ENCODE measurements at regions not wholly inside any gene's neighbourhood (a gene's known extent, or its start where the extent isn't known, plus 50 kb on each side); places are given as distances from the start of the nearest gene placed in this dataset.

- Histone ChIP-seq H3K27me3 (replicated peaks in 1 of 2; ENCODE audit: control insufficient read depth in 2 of 2, insufficient read depth in 2 of 2, low read length in 1 of 2) (no peaks in the 10 kb centered on the region), H3K4me2 (ENCODE audit: control insufficient read depth, insufficient read depth) (no peak overlapping the region), H3K9me3 (replicated peaks; ENCODE audit: control insufficient read depth, insufficient read depth, low read length) (no peaks in the 10 kb centered on the region), H3K27ac (ENCODE audit: control insufficient read depth, insufficient read depth) (no peak overlapping the region), H3K36me3 (ENCODE audit: control insufficient read depth in 2 of 2, insufficient read depth in 2 of 2, low read length in 1 of 2) (no peaks in the 10 kb centered on the region), H3K4me1 (ENCODE audit: control insufficient read depth, insufficient read depth, low read length) (no peaks in the 10 kb centered on the region), H3K79me2 (ENCODE audit: control insufficient read depth, insufficient read depth, low read length) (no peaks in the 10 kb centered on the region), H3K9ac (ENCODE audit: control insufficient read depth, insufficient read depth, low read length) (no peak overlapping the region), H2AFZ (ENCODE audit: control insufficient read depth, low read depth, low read length) (no peak overlapping the region), H4K20me1 (ENCODE audit: control insufficient read depth, insufficient read depth) (no peaks in the 10 kb centered on the region), H3K4me3 (no peak overlapping the region)
- SMC1A ChIA-PET (ENCODE audit: uncharacterized antibody, unreplicated experiment), result no interaction called here
- 0% methylated on average over 1 of the region's 1 CpG for WGBS (ENCODE audit: insufficient coverage, insufficient replicate concordance, low lambda C conversion rate, missing lambda C conversion rate)
- in situ Hi-C loops (cut with MboI), result no loop called here
- FAIRE-seq (no peak), DNase-seq (ENCODE audit: low read depth, low spot score) (no peak), ATAC-seq (no peak)
- CTCF ChIA-PET, result no interaction called here
- POLR2A ChIA-PET, result no interaction called here
- no TSS peak for BruUV-seq (replicated peaks)
- intact Hi-C loops (cut with micrococcal nuclease; ENCODE audit: unreplicated experiment), result no loop called here
- RAD21 ChIA-PET (ENCODE audit: unreplicated experiment), result no interaction called here
- no peak for TF ChIP-seq FOXM1 (IDR thresholded peaks at IDR 0.05; ENCODE audit: low read depth, low read length)
- TF ChIP-seq CUX1 (IDR thresholded peaks at IDR 0.05; ENCODE audit: insufficient replicate concordance, low read depth, low read length), result no peak
- TF ChIP-seq SPI1 (IDR thresholded peaks at IDR 0.05; ENCODE audit: borderline replicate concordance, insufficient read depth, low read depth, low read length), result no peak
- no peak for TF ChIP-seq POLR2AphosphoS5 (IDR thresholded peaks at IDR 0.05; ENCODE audit: low read length)
- TF ChIP-seq SIN3A (IDR thresholded peaks at IDR 0.05; ENCODE audit: low read depth, low read length), result no peak
- TF ChIP-seq BCLAF1 (IDR thresholded peaks at IDR 0.05), result no peak
- no peak for TF ChIP-seq ZNF384 (IDR thresholded peaks at IDR 0.05; ENCODE audit: borderline replicate concordance, low read depth, low read length)
- no peak for TF ChIP-seq ASH2L (IDR thresholded peaks at IDR 0.05; ENCODE audit: borderline replicate concordance, low read depth)
- TF ChIP-seq SIX5 (IDR thresholded peaks at IDR 0.05; ENCODE audit: low read depth, low read length, severe bottlenecking), result no peak
- no peak for TF ChIP-seq NFIC (IDR thresholded peaks at IDR 0.05; ENCODE audit: low read depth, low read length)
- TF ChIP-seq MLLT1 (IDR thresholded peaks at IDR 0.05), result no peak
- TF ChIP-seq POLR2A (IDR thresholded peaks at IDR 0.05; ENCODE audit: low read depth, low read length), result no peak
Observed at GRCh38 chr13:62760724-62761123, 1345.1 kb upstream of the PCDH20 start.
